ENCODE measurements at regions not wholly inside any gene's neighbourhood (a gene's known extent, or its start where the extent isn't known, plus 50 kb on each side); places are given as distances from the start of the nearest gene placed in this dataset.

DNA sequence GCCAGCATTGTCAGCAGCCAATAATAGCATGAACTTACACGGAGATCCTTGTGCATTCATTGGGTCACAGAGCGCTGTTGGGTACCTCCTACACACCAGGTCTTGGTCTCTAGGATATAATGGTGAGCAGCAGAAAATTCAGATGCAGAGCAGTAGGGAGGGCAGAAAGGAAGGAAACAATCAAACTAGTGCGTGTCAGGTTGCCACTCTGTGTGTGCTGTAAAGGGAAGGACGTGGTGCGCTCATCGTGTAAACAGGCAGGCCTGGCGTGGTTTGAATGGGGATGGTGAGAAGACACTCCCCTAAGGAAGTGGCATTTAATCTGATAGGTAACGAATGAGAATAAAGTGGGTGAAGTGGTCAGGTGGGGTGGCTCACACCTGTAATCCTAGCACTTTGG, 336.4 kb downstream of the CDH26 start:
- no peak for DNase-seq

GRCh38 chr20:60295214-60295613, 337.0 kb downstream of the CDH26 start:
- no peak for DNase-seq

- no peak for DNase-seq
Observed at GRCh38 chr20:60297649-60298048, 339.4 kb downstream of the CDH26 start.

DNA sequence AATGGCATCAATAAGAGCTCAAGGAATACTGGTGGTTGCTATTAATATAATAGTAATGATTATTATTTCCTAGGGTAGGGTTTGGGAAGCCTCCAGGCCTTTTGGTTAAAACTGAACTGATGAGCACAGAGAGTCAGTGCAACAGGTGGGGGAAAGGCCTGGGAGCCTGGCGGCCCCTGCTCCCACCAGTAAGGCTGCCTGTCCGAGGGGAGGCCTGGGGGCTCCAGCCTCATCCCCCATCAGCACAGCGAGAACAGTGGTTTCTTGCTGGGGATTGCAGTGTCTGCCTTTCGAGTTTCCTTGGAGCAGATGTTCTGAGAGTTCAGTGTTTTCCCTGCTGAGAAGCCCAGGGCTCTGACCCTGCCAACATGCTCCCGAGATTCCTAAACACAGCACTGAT, 340.4 kb downstream of the CDH26 start:
- no peak for DNase-seq

DNA sequence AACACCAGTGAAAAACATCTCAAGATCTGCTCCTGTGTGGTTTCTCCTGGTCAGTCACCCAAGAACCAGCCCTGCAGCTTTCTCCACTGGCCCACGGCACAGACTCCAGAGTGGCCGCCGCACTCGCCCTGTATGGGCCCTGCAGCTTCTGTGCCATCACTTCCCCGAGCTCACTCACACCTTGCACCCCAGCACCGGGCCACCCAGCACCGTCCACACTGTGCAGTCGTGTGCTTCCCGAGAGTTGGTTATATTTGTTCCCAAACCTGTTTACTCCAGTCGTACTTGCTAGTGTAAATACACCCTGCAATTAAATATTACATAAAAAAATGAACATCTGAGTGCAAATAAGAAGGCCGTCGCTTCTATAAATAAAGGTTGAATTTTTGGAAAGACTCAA, 341.7 kb downstream of the CDH26 start:
- DNase-seq: no peak

GRCh38 chr20:60300374-60300773, 342.2 kb downstream of the CDH26 start:
- DNase-seq: no peak

GRCh38 chr20:60302875-60303274, 344.7 kb downstream of the CDH26 start:
- DNase-seq: no peak

GRCh38 chr20:60304026-60304590, 345.9 kb downstream of the CDH26 start:
- no peak for DNase-seq

GRCh38 chr20:60304931-60305330, 346.7 kb downstream of the CDH26 start:
- DNase-seq: no peak

DNA sequence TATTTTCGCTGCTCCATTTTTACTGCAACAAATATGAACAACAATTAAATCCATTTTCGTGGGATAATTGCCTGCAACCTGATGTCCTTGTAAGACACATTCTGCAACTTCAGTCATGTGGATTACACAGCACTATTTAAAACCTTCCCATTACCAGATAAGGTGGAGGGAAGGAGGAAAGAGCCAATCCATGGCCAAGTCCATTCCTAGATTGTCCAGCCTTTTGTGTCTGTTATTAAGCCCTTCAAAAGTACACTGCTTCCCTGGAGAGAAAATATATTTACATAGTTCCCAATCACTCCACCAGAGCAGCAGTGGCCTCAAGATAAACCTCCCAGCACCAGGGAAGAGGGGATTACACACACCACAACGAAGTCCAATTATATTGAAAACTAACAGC, 347.9 kb downstream of the CDH26 start:
- DNase-seq: no peak

DNA sequence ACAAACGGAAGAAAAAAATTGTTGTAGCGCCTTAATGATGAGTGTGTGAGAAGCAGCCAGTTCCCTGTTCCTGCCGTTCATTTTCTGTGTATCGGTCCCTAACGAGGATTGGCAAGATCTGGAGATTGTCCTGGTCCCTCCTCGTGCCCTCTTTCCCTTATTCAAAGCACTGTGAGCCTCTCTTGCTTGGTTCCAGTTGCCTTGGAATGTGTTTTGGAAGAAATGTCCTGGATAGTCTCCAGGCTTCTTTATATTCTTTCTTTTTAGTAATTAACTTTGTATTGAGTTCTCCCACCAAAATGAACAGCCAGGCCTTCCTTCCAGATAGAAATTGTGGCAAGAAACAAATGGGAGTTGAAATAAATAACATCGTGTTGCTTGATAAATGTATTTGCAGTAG, 348.3 kb downstream of the CDH26 start:
- DNase-seq: no peak

GRCh38 chr20:60310560-60311349, 352.5 kb downstream of the CDH26 start:
- DNase-seq: no peak

- no peak for DNase-seq
Observed at GRCh38 chr20:60313191-60313590, 355.0 kb downstream of the CDH26 start.

- no peak for DNase-seq
Observed at GRCh38 chr20:60313614-60314013, 355.4 kb downstream of the CDH26 start.

GRCh38 chr20:60314727-60315126, 356.5 kb downstream of the CDH26 start:
- DNase-seq: no peak

DNA sequence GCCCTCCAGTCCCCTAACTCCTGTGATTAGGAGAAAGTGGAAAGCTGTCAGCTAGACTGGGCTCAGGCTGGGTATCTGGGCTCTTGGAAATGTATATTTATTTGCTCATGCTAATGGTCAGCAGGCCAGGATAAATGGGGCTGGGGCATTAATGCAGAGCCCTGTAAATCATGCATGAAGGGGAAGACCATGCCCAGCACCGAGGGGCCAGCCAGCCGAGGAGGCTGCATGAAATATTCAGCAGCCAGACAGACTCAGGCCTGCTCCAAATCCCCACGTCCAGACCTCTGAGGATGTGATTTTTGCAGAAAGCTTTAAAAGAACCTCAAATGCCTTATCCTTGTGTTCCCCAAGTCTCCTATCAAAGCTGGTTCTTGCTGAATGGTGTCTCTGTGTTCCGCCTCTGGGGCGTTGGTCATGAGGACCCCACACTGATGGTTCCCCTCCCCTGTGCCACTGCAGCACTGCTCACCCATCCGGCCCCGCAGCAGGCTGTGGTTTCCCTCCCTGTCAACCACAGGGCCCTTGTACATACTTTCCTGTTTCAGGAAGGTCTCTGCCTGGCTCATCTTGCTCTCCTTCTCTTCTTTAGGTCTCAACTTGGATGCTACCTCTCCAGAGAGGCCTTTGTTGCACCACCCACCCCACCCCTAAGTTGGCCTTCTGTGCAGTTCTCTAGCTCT, 358.4 kb downstream of the CDH26 start:
- no peak for DNase-seq

- DNase-seq: no peak
Observed at GRCh38 chr20:60317401-60317800, 359.2 kb downstream of the CDH26 start.

DNA sequence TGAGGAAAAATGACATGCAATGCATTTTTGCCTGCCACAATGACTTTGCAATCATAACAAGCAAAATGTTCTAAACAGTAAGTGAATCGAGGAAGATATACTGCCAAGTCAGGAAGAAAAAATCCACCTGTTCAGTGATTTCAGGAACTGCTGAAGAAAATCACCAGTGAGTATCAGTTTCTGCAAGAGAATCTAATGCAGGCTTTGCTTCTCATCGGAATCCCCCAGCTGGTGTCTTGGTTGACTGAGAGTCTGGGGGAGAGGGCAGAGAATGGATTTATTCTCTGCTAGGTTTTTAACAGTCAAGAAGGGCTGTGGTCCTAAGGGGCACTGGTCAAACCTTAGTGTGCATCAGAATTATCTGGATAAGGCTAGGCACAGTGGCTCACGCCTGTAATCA, 363.4 kb downstream of the CDH26 start:
- DNase-seq: no peak

DNA sequence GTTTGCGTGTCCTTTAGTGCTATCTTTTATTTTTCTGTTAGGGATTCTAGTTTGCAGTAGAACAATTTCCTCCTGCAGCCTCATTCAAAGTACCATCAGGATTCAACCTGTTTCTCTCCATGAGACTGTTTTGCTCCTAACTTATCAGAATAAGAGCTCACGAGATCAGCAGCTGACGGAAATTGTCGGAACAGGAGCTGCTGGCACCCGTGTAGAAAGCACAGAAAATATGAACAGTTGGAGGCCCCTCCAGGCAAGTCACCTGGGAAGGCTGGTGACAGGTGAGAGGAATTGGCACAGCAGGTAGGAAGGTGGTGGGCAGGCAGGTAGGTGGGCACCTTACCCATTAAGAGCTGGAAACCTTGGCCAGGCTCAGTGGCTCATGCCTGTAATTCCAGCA, 368.6 kb downstream of the CDH26 start:
- no peak for DNase-seq

DNA sequence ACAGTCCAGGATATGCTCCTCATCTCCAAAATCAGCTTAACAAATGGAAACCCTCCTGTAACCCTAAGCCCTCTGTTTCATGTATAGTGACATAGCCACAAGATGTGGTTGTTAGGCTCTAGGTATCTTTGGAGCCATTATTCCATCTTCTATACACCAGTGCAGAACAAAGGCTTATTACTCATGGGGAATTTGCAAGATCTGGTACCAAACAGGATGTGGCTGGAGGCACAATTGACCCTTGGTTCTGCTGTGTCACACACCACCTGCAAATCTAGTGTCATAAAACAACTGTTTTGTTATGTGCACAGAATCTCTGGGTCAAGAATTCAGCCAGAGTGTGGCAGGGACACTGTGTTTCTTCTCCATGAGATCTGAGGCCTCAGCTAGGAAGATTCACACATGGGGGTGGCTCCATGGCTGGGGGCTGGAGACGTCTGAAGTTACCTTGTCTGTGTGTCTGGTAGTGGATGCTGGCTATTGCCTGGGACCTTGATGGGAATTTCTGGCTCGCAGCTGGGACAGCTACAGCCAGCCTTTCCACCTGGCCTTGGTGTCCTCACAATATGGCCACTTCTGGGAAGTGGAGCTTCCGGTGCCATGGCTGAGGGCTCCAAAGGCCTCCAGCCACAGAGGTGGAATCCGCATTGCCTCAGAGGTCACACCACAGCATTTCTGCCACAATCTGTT, 369.9 kb downstream of the CDH26 start:
- no peak for DNase-seq

DNA sequence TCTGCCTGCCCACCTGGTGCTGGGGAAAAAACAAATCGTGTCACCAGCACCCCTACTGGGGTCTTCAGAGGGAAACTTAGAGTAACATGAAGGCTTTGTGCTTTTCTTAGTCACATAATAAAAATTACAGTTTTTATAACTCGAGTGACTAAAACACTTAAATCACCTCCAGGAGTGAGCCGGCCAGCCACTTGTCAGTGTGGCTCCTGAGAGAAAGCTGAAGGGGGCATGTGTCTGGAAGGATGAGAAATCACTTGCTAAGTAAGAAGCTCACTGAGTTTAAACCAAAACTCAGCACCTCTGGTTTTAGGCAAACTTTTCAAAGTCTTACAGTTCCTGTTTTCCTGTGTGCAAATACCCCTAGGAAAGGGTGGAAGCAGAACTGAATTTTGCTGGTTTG, 372.2 kb downstream of the CDH26 start:
- no peak for DNase-seq

- DNase-seq: no peak
Observed at GRCh38 chr20:60331688-60332300, 373.6 kb downstream of the CDH26 start.

DNA sequence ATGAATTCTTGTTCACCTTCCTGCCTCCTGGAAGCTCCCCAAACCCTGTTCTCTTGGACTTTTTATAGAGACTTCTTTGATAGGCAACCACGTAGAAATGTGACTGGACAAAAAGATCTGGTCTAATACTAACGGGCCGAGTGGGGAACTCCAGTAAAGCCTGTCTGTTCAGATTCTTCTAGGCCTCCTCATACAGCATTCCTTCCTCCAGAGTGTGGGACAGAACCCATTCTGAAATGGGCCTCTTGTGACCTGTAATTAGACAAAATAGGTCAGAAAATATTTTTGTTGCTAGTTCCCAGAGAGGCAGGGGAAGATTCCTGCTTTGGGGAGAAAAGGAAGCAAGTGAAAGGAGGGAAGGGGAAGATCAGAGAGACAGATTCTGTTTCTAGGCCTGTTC, 374.3 kb downstream of the CDH26 start:
- DNase-seq: no peak

All from activated CD4-positive, CD25-positive, alpha-beta regulatory T cell (primary cell).